ENCODE measurements at regions not wholly inside any gene's neighbourhood (a gene's known extent, or its start where the extent isn't known, plus 50 kb on each side); places are given as distances from the start of the nearest gene placed in this dataset.

DNA sequence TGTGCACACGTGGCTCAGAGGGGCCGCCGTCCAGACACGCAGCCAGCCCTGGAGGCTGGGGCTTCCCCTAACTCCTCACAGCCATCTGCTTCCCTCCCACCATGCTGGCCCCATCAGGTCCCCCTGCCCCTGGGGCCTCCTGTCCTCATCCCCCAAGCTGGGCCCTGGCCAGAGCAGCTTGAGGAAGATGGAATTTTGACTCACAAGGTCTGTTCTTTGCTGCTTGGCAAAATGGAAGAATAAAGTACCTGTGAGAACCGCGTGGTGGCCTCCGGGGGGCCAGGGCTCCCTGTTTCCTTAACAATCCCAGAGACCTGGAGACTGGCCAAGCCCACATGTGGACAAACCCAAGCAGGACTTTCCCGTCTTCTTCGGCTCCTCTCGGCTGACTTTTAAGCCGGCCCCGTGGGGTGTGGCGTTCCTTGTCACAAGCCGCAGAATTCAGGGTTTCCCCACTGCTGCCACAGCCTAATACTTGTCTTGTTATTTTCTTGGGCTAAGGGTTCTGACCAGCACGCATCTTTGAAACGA, 872.8 kb downstream of the BRD1 start:
- DNase-seq (ENCODE audit: low read depth): no peak

DNA sequence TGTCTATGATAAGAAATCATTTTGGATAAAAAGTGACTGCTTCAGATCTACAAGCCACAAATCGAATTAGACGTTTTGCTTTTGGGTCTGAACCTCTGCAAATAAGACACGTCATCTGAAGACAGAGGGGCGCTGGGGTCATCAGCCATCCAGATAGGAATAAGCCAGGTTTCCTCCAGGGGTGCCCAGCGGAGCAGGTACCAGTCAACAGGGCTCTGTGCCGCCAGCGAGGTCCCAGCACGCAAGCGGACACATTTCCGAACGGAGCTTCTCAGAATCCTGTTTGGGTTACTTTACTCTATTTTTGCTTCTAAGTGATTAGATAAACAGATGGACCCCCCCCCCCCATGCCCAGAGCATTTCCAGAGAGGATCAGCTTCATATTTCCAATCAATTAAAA, 873.8 kb downstream of the BRD1 start:
- DNase-seq (ENCODE audit: low read depth): no peak

DNA sequence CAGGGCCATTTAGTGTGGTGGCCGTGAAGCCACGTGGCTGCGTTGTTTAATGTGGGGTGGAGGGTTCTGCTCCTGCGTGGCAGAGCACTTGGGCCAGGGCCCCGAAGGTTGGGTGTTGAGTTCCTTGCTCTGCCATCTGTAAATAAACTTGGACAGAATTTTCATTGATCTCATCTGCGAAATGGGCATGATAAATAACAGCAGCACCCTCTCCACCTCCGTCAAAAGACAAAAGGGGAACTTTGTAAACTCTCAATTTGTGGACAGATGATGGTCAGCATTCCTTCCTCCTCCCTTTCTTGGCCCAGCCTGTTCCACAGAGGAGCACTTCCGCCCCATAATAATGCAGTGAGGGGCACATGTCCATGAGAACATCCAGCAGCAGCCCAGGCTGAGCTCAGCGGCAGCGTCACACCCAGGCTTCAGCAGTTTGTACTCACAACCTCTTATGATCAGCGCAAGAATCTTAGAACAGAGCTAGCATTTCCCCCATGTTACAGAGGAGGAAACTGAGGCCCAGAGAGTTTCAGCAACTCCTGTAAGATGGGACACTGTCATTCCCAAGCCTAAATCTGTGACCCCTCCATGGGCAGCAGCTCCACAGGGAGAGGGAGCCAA, 874.5 kb downstream of the BRD1 start:
- no peak for DNase-seq (ENCODE audit: low read depth)

DNA sequence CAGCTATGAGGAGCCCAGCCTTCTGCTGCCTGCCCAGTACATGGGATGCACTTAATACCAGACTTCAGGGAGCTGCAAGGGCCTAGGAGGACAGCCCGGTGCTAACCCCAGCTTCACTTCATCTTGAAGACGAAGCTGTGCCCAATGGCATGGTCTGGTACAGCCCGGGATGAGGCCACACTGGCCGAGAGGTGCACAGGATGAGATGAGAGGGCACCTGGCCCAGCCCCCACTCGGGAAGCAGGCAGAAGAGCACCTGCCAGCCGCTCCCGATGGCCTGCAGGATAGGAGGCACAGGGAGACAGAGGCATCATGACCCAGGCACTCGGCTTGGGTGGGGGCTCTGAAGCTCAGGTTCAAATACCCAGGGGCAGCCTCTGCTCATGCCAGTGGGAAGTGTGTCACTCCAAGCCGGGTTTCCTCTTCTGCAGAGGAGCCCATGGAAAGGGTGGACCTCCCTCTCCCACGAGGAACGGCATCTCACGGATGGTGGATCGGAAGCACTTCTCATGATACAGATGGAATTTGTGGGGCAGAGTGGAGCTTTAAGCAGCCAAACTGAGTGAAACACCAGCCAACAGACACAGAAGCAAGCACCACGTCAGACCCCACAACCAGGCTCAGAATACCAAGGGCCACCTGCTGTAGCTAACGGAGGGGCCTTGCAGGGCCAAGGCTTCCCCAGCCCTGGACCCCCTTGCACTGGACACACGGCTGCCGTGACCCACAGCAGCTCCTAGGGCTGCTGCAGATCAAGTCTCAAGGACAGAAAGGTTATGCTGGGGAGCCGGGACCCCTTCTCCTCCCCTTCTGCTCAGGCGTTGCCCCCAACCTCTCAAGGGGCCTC, 875.2 kb downstream of the BRD1 start:
- no peak for DNase-seq (ENCODE audit: low read depth)

DNA sequence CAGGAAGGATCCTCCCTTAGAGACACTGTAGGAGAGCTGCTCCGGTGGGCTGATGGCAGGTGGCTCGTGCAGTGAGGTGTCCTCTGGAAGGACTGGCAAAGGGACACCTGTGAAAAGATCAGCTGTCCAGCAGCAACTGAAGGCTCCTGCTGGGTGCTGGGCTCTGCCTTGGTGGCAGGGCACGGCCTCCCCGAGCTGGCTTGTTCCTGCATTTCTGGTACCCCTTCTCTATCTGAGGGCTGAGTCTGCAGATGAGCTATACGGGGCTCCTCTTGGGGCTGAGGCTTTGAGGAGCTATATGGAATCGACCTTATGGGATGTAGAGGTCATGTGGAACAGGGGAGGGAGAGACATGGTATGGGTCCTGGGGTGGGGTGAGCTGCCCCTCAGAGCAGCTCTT, 875.8 kb downstream of the BRD1 start:
- DNase-seq (ENCODE audit: low read depth): no peak

DNA sequence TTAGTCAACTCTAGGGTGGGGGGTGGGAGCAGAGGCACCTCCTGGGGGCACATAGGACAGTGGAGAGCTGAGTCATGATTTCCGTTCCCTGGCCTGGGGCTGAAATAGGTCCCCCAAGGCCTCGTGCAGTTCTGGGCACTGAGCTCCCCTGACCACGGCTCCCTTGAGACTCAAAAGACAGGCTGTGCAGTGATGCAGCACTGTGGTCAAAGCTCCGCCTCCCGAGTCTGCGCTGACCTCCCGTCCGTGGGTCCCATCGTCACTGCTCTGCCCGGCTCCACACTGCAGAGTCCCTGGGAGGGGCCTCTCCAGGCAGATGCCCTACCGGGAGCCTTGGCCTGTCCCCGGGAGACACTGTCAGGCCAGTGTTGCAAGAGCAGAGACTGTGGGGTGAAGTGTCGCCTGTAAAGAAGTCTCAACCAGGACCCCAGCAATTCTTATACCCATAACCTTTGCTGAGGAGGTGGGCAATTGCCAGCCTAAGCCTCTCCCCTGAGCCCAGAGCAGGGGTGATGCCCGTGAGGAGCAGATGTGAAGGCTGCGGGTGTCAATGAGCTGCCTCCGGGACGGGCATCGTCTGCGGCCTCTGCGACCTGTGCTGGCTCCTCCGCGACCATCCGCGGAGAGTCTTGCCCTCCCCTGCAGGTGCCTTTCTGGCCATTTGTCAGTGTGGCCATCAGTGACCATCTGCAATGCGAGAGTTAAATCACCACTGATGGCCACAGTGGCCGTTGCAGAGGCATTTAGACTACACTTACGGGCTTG, 877.3 kb downstream of the BRD1 start:
- no peak for DNase-seq (ENCODE audit: low read depth)

DNA sequence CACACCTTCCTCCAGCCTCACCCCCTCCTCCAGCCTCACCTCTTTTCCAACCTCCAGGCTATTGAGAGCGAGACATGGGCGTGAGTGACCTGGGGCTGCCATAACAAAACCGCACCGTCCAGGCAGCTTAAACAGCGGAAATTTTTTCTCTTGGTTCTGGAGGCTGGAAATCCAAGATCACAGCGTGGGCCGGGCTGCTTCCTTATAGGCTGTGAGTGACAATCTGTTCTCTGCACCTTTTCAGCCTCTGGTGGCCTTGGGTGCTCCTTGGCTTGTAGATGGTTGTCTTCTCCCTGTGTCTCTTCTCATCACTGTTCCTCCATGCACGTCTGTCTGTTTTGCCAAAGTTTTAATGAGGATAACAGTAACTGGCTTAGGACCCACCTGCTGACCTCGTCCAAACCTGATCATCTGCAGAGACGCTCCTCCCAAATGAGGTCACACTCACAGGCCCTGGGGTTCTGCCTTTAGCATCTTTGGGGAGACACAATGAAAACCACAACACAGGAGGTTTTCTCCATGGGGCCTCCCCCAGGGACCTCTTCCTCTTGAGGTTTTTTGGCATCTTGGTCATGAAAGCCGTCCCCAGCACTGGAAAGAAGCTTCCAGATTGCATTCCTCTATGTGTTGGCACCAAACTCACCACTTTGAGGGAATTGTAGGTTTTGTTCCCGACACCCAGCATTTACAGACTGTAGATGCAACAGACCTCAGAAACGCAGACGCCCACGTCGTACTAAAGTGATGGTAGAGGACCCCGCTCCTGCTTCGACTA, 878.1 kb downstream of the BRD1 start:
- DNase-seq (ENCODE audit: low read depth): no peak

DNA sequence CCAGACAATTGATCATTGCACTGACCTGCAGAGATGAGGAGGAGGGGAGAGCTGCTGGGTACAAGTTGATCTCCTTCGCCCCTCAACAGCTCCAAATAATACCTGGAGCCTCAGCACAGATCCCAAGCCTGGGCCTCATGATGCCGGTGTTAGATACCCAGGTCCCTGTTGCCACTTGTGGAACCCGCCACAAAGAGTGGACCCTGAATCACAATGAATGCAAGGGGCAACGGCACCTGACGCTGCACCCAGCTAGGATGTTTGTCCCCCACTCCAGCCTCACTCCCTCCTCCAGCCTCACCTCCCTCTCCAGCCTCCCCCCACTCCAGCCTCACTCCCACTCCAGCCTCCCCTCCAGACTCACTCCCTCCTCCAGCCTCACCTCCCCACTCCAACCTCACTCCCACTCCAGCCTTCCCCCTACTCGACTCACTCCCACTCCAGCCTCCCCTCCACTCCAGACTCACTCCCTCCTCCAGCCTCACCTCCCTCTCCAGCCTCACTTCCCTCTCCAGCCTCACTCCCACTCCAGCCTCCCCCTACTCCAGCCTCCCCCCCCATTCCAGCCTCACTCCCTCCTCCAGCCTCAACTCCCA, 879.0 kb downstream of the BRD1 start:
- no peak for DNase-seq (ENCODE audit: low read depth)

DNA sequence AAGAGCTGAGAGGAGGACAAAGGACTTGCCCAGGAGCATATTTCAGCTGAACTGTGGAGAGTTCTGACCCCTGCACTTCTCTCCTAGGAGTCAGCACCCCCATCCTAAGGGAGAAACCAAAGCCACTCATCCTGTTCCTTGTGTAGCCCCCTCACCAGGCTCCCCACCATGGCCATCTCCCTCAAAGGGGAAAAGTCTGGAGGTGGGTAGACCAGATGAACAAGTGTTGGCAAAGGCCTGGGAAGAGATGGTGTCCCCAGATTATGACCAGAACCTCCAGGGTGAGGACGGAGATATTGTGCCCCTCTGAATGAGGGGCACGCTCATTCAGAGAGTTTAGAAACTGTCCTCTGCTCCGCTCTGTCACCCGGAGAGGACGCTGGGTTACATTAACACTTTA, 880.0 kb downstream of the BRD1 start:
- no peak for DNase-seq (ENCODE audit: low read depth)

DNA sequence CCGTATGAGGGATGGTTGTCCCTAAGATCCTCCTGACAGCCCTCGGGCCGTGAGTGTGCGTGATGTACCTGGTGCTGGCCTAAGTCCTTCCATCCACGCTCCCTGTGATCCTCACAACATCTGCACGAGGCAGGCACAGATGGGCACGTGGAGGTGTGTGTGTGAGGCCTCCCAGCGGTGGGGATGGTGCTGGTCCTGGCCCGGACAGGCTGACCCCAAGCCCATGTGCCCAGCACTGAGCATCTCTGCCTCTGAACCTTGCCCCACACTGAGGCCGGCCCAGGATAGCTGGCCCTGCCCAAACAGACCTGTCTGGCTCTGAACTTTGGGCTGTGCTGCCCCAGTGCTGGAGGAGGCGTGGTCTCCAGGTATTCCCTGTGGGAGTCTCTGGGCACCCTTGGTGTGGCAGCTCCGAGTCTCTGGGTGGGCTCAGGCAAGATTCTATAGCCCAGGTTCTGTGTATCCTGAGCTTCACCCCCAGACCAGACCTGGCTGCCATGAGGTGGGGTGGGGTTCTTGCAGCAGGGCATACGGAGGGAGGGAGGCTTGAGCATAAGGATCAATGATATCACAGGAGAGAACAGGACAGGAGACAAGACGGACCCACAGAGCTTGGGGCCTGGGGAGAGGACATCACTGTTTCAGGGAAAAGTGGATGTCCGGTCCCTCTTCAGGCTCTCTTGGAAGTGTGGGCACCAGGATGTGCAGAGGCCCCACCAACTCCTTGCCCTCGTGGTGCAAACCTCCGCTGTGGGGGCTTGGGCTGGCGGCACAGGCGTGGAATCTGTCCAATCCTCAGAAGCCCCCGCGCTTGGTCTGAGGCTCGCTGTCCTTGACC, 881.8 kb downstream of the BRD1 start:
- no peak for DNase-seq (ENCODE audit: low read depth)

DNA sequence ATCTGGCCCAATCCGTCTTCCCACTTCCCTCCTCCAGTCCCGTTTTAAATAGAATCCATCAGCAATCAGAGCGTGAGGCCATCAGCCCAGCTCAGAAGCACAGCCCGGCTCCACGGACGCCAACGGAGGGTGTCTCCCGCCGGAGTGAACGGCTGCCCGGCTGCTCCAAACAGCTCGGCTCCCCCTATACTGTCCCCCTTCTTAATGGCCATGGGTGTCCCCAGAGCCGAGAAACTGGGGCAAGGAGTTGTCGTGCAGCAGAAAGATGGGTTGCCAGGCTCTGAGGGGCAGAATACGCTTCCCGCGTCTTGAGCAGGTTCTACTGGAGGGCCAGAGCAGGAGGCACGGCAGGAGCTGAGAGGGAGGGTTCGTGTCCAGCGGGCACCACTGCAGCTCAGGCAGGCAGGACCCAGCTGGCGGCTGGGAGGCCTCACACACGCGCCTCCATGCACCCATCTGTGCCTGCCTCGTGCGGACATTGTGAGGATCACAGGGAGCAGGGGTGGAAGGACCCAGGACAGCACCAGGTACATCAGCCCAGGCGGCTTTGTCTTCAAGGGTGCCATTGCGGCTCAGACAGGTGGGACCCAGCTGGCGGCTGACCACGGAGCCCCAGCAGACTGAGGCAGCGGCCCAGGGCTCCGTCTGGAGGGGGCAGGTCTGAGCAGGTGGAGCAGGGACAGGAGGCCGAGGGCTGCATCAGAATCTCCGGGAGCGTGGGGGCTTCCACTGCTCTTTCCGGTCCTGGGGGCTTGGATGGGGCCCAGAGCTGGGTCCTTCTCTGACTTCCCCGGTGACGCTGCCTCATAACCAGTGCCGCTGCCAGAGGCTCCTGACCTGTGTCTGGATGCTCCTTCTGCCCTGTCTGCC, 882.7 kb downstream of the BRD1 start:
- no peak for DNase-seq (ENCODE audit: low read depth)

DNA sequence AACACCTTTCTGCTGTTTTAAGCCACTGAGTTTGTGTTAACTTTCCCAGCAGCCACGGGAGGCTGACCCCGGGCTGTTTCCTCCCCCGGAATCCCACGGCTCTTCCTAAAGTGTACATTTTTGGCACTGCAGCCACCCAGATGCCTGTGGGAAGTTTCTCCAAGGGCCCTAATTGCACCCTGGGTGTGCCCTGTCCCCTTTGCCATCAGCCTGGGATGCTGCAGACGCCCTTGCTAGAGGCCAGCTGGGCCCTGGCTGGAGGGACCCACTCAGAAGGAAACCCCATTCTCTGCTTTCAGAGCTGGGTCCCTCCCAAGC, 883.3 kb downstream of the BRD1 start:
- no peak for DNase-seq (ENCODE audit: low read depth)

DNA sequence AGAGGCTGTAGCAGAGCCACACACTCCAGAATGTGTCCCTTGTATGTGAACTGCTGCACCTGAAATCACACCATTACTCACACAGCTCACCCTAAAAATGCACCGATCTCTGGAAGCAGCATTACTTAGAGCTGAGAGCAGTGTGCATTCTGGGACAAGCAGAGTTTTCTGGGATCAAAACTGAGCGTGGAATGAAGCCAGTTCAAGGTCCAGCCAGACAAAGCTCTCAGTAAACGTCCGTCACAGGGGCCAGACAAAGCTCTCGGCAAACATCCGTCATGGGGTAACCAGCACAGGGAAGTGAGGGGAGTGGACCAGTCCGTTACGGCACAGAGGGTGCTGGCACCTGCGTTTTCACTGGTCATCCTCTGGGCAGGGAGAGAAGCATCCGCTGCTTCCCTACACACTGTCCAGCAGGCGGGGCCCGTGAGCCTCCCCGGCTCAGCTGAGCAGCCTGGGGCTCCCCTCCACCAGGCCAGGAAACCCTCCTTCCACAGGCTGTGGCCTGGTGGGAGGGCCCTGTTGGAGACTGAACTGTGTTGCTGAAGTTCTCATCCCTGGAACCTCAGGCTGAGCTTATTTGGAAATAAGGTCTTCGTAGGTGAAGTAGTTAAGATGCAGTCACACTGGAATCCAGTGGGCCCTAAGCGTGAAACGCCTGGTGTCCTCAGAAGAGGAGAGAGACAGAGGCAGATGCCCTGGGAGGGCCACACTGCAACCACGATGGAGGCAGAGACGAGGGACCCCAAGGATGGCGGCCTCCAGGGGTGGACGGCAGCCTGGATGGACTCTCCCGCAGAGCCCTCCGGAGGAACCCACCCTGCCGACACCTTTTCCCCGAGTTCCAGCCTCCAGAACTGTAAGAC, 883.9 kb downstream of the BRD1 start:
- no peak for DNase-seq (ENCODE audit: low read depth)

DNA sequence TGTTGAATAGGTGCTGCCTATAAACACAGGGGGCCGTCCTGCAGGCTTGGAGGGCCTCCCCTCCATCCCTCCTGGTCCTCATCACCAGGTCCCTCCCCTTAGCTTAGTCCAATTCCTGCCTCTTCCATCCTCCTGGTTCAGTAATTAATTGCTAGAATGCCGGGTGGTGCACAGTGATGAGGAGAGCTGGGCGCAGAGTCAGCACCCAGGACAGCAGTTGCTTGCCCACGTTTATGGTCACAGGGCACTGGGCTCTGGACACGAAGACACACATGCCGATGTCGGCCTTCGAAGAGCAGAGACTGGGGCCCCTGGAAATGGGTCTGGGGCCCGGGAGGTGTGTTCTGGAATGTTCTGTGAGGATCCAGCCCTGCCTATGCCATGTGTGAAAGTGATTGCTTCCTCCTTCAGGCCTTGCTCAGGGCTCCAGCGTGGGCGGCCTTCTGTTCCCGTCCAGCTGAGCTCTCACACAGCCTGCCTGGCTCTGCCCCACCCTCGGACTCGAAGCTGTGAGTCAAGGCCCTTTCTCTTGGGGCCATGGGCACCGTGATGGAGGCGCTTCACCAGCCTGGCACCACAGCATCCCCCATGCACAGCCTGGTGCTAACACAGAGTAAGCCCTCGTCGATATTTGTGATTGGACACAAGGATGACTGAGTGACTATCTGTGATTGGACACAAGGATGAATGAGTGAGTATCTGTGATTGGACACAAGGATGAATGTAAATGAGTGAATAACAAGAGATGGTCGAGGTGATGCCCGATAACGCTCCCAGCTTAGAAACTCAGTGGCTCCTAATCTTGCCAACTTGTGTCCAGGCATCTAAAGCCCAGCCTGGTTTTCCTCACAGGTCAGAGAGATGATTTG, 884.7 kb downstream of the BRD1 start:
- no peak for DNase-seq (ENCODE audit: low read depth)

DNA sequence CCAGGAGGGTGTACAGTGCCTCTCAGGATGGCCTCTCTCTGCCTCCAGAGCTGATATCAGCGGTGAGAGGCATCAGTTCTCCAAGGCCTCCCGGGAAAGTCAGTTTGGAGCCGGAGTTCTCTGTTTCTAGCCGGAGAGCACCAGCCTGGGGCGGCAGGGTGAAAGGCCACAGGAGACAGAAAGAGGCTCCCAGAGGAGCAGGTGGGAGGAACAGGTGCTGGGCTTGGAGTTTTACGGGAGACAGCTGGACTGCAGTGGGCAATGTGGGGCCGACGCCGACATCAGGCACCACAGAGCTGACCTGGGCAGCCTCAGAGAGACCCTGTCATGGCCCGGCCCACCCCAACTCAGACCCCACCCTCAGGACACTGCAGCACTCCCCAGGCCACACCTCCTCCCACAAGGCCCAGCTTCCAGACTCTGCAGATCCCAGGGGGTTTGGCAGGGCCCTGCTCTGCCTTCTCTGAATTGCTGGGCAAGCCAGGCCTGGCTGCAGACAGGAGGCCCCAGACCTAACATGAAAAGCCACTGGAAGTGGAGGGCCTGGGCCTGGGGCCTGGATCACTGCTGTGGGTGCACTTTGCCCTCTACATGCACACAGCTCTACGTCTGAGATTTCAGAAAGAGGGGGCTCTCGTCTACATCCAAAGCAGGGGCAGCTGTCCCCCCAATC, 885.6 kb downstream of the BRD1 start:
- DNase-seq (ENCODE audit: low read depth): no peak

DNA sequence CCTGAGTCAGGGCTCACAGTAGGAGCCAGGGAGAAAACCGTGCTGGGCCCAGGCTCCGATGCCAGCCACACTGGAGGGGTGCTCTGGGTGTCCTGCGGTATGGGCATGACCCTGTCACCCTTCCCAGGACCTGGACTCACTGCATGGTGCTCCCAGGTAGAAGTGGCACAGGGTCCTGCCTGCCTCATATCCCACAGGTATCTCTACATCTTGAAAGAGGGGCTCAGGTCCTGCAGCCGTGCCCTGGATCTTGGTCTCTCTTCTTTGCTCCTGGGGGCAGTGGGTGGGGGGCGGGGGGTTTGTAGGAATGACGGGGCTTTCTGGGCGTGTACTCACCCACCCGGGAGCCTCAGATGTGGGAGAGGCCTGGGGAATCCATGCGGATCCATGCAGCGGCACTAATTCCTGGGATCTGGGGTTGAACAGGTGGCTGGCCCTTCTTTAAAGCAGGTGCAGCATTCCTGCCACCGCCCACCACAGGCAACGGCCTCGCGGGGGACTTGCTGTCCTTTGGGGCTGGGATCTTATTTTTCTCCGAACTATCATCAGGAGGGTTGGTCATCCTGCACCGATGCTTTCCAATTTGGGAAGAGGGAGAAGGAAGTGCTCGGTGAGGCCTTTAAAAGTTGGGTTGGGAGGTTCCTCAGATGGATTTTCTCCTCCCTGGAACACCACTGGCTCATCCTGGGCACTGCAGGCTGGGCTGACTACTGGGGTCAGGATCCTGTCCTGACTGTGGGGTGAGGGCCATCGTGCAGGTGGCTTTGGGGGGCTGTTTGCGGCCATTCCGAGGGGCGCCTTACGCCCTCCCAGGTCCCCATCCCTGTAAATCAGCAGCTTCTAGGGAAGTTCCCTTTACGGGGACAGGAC, 886.4 kb downstream of the BRD1 start:
- no peak for DNase-seq (ENCODE audit: low read depth)
